Spleen (tissue), 11 donors: ENCODE measurements at regions not wholly inside any gene's neighbourhood (a gene's known extent, or its start where the extent isn't known, plus 50 kb on each side); places are given as distances from the start of the nearest gene placed in this dataset.

Experiments
- DNase-seq: peaks from one replicate; pipeline ENCODE4 v3.0.0-alpha.2; 2020
- H3K27ac ChIP-seq, 8 donors: fragments of 200-600 bp; sonication (generic) in 7 of 8; 1 replicate in 4 of 8; 2 replicates in 4 of 8; pipeline versions ENCODE4 v1.5.0 to v1.8.0; 2016 to 2021; ENCODE audit warnings: inconsistent platforms in 4 of 8, mild to moderate bottlenecking in 4 of 8, moderate library complexity in 1 of 8
- H3K27me3 ChIP-seq, 7 donors: fragments of 200-600 bp; sonication (generic) in 6 of 7; replicated peaks in 1 of 7; 1 replicate in 4 of 7; 2 replicates in 3 of 7; pipeline versions ENCODE4 v1.5.0 to v1.8.0; 2016 to 2021; ENCODE audit warnings: inconsistent platforms in 3 of 7, mild to moderate bottlenecking in 1 of 7
- H3K36me3 ChIP-seq, 6 donors: fragments of 200-600 bp; sonication (generic) in 5 of 6; 1 replicate in 4 of 6; 2 replicates in 2 of 6; pipeline versions ENCODE4 v1.5.0 to v1.8.0; 2016 to 2021; ENCODE audit warnings: inconsistent platforms in 2 of 6
- H3K4me1 ChIP-seq, 6 donors: fragments of 200-600 bp; sonication (generic) in 5 of 6; 1 replicate in 3 of 6; 2 replicates in 3 of 6; pipeline versions ENCODE4 v1.5.0 to v1.8.0; 2016 to 2021; ENCODE audit warnings: inconsistent platforms in 3 of 6
- H3K4me3 ChIP-seq, 8 donors: fragments of 200-600 bp; sonication (generic) in 7 of 8; 1 replicate in 4 of 8; 2 replicates in 4 of 8; pipeline versions ENCODE4 v1.5.0 to v1.8.0; 2016 to 2021; ENCODE audit warnings: inconsistent platforms in 4 of 8, mild to moderate bottlenecking in 4 of 8, moderate library complexity in 2 of 8
- H3K9me3 ChIP-seq, 8 donors: fragments of 200-600 bp; sonication (generic) in 7 of 8; 1 replicate in 4 of 8; 2 replicates in 4 of 8; pipeline versions ENCODE4 v1.5.0 to v1.8.0; 2016 to 2021; ENCODE audit warnings: inconsistent platforms in 4 of 8
- CTCF ChIP-seq, 11 experiments: fragments of 200-600 bp in 7 of 11; fragments of 450-650 bp in 4 of 11; sonication (generic) in 4 of 11; IDR thresholded peaks in 8 of 11; conservative IDR thresholded peaks in 3 of 11; 1 replicate in 7 of 11; 2 replicates in 4 of 11; pipeline versions ENCODE4 v1.4.0 to v1.8.0; 2016 to 2021; ENCODE audit warnings: antibody characterized with exemption in 11 of 11, inconsistent platforms in 4 of 11, mild to moderate bottlenecking in 1 of 11
- POLR2A ChIP-seq, 3 donors: fragments of 450-650 bp; IDR thresholded peaks; one replicate each; pipeline ENCODE4 v1.5.1; 2017; ENCODE audit warnings: antibody characterized with exemption in 3 of 3, mild to moderate bottlenecking in 1 of 3
- POLR2AphosphoS5 ChIP-seq, 3 donors: sonication (generic); formaldehyde crosslinking; IDR thresholded peaks; one replicate each; pipeline ENCODE4 v1.5.1; 2017; ENCODE audit warnings: antibody characterized with exemption in 3 of 3
- WGBS, 5 donors: extraction: QIAGEN DNeasy Blood & Tissue Kit in 3 of 5; methylation state at CpG; one replicate each; pipeline versions ENCODE4 v1.1.5 to v1.1.7; 2013 to 2018; 5-methylcytosine and 5-hydroxymethylcytosine counted together
- intact Hi-C: fragments of 100-400 bp; cut with DNase I; formaldehyde crosslinking; loops from one replicate; pipeline ENCODE4 v1.15.0; 2023; ENCODE audit warnings: low total_unique reads
- donor health status: healthy with polysubstance abuse.
- donor health status: DM: no; HTN: no; CAD: no; lungs with moderate emphysema.
- donor health status: DM: no; HTN: no; CAD: no.
- donor health status: Bipolar disorder and iron deficiency.
- donor health status: healthy.
- donor health status: DM: no; HTN: no; CAD: no.
- donor health status: DM: yes; HTN: yes; CAD: no.

GRCh38 chr21:15405214-15405613, 324.6 kb upstream of the USP25 start:
- Histone ChIP-seq H3K27me3 (no peaks in the 10 kb centered on the region), H3K27ac (no peak overlapping the region), H3K36me3 (no peaks in the 10 kb centered on the region), H3K4me3 (no peak overlapping the region), H3K4me1 (no peaks in the 10 kb centered on the region), H3K9me3 (no peaks in the 10 kb centered on the region)
- TF ChIP-seq CTCF (IDR thresholded peaks at IDR 0.05 in 8 of 11, conservative IDR thresholded peaks at IDR 0.05 in 3 of 11) = no peak
- TF ChIP-seq POLR2AphosphoS5 (IDR thresholded peaks at IDR 0.05) = no peak
- no peak for TF ChIP-seq POLR2A (IDR thresholded peaks at IDR 0.05)
- intact Hi-C loops = no loop called here
- DNase-seq = no peak

GRCh38 chr21:15406791-15407190, 323.0 kb upstream of the USP25 start:
- TF ChIP-seq POLR2AphosphoS5 (IDR thresholded peaks at IDR 0.05) (no peak), CTCF (IDR thresholded peaks at IDR 0.05 in 8 of 11, conservative IDR thresholded peaks at IDR 0.05 in 3 of 11) (no peak), POLR2A (IDR thresholded peaks at IDR 0.05) (no peak)
- H3K27me3 ChIP-seq = no peaks in the 10 kb centered on the region
- H3K27ac ChIP-seq = no peak overlapping the region
- H3K4me1 ChIP-seq = no peaks in the 10 kb centered on the region
- H3K9me3 ChIP-seq = peaks cover 0 to 5% (median 1%) of the 10 kb centered on the region in 8 donors
- H3K36me3 ChIP-seq = no peaks in the 10 kb centered on the region
- H3K4me3 ChIP-seq = no peak overlapping the region
- intact Hi-C loops = no loop called here
- 76 to 94% (median 81%) methylated on average over 4 of the region's 4 CpGs for WGBS, 5 donors
- no peak for DNase-seq

DNA sequence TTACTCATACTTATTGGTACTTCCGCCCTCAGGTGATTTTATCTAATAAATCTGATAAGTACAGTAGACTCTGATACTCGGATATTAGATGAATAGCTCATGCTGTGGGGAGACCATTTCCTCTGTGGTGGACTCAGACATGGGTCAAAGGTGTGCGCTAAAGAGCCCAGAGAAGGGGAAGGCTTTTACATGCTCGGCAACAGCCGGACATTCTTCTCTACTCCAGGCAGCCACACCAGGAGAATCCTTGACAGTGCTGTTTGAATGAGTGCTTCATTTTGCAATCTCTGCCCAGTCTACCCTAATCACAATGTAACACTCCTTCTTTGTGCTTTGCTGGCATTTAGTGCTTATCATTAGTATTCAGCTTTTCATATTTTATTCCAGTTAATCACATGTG, 322.2 kb upstream of the USP25 start:
- DNase-seq = no peak
- peaks cover 0 to 11% (median 2%) of the 10 kb centered on the region in 8 donors for H3K9me3 ChIP-seq
- H3K36me3 ChIP-seq = no peaks in the 10 kb centered on the region
- intact Hi-C loops = no loop called here
- no peak for TF ChIP-seq POLR2A (IDR thresholded peaks at IDR 0.05)
- no peak for TF ChIP-seq CTCF (IDR thresholded peaks at IDR 0.05 in 8 of 11, conservative IDR thresholded peaks at IDR 0.05 in 3 of 11)
- no peak for TF ChIP-seq POLR2AphosphoS5 (IDR thresholded peaks at IDR 0.05)
- WGBS, 5 donors = 84 to 93% (median 87%) methylated on average over 5 of the region's 5 CpGs
- no peak overlapping the region for H3K27ac ChIP-seq
- H3K27me3 ChIP-seq = no peaks in the 10 kb centered on the region
- no peak overlapping the region for H3K4me3 ChIP-seq
- no peaks in the 10 kb centered on the region for H3K4me1 ChIP-seq

- H3K36me3 ChIP-seq = no peaks in the 10 kb centered on the region
Observed at GRCh38 chr21:15408089-15408488, 321.7 kb upstream of the USP25 start.

More at GRCh38 chr21:15408089-15408488, 321.7 kb upstream of the USP25 start:
- Histone ChIP-seq H3K27ac (no peak overlapping the region), H3K4me3 (no peak overlapping the region), H3K9me3 (peaks cover 0 to 11% (median 2%) of the 10 kb centered on the region in 8 donors), H3K27me3 (no peaks in the 10 kb centered on the region), H3K4me1 (no peaks in the 10 kb centered on the region)
- DNase-seq = no peak
- WGBS, 5 donors = 86 to 98% (median 89%) methylated on average over 2 of the region's 2 CpGs
- TF ChIP-seq CTCF (IDR thresholded peaks at IDR 0.05 in 8 of 11, conservative IDR thresholded peaks at IDR 0.05 in 3 of 11) (no peak), POLR2AphosphoS5 (IDR thresholded peaks at IDR 0.05) (no peak), POLR2A (IDR thresholded peaks at IDR 0.05) (no peak)
- intact Hi-C loops = no loop called here
